IMR-90 (cell line): ENCODE measurements at regions not wholly inside any gene's neighbourhood (a gene's known extent, or its start where the extent isn't known, plus 50 kb on each side); places are given as distances from the start of the nearest gene placed in this dataset.

Experiments
- TF ChIP-seq, protein P1 (sequence below): fragments of 150-350 bp; IDR thresholded peaks from 2 replicates; pipeline ENCODE4 v1.6.1; 2016; ENCODE audit warnings: low read depth, mild to moderate bottlenecking, low read length, moderate library complexity, borderline replicate concordance
- TF ChIP-seq, protein P2 (sequence below): conservative IDR thresholded peaks from 2 replicates; pipeline ENCODE4 v1.5.1; 2012; ENCODE audit warnings: mild to moderate bottlenecking, low read depth, low read length, improper control_type of control experiment

DNA sequence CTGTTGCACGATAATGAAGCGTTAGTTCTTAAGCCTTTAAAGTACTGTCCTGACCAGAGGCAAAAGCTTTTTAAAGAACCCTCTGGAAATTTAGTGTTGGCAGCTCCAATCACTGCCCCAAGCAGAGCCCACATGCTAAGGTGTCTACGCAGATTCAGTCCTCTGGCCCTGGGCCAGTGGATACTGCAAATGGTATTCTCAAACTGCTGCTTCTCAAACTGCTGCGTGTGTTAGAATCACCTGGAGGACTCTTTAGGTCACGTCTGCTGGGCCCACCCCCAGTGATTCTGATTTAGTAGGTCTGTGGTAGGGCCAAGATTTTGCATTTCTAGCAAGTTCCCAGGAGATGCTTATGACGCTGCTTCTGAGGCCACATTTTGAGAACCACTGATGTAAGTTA is 96.0 kb upstream of the CCDC28A start:
- TF ChIP-seq, protein P1, sequence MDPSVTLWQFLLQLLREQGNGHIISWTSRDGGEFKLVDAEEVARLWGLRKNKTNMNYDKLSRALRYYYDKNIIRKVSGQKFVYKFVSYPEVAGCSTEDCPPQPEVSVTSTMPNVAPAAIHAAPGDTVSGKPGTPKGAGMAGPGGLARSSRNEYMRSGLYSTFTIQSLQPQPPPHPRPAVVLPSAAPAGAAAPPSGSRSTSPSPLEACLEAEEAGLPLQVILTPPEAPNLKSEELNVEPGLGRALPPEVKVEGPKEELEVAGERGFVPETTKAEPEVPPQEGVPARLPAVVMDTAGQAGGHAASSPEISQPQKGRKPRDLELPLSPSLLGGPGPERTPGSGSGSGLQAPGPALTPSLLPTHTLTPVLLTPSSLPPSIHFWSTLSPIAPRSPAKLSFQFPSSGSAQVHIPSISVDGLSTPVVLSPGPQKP = no peak
- TF ChIP-seq, protein P2, sequence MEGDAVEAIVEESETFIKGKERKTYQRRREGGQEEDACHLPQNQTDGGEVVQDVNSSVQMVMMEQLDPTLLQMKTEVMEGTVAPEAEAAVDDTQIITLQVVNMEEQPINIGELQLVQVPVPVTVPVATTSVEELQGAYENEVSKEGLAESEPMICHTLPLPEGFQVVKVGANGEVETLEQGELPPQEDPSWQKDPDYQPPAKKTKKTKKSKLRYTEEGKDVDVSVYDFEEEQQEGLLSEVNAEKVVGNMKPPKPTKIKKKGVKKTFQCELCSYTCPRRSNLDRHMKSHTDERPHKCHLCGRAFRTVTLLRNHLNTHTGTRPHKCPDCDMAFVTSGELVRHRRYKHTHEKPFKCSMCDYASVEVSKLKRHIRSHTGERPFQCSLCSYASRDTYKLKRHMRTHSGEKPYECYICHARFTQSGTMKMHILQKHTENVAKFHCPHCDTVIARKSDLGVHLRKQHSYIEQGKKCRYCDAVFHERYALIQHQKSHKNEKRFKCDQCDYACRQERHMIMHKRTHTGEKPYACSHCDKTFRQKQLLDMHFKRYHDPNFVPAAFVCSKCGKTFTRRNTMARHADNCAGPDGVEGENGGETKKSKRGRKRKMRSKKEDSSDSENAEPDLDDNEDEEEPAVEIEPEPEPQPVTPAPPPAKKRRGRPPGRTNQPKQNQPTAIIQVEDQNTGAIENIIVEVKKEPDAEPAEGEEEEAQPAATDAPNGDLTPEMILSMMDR = no peak
